Loucy (cell line): ENCODE measurements at regions not wholly inside any gene's neighbourhood (a gene's known extent, or its start where the extent isn't known, plus 50 kb on each side); places are given as distances from the start of the nearest gene placed in this dataset.
A peak's percentile ranks its signal among the peaks of the same experiment; 100 is the strongest.

ENCODE experiments used
- H2AFZ ChIP-seq: fragments of 200-600 bp; sonication (generic); 2 replicates; pipeline ENCODE4 v1.6.0; 2016; ENCODE audit warnings: antibody characterized with exemption, mild to moderate bottlenecking, low read length, moderate library complexity
- H3F3A ChIP-seq: fragments of 200-600 bp; 2 replicates; pipeline ENCODE4 v1.6.0; 2016; ENCODE audit warnings: antibody characterized with exemption, low read depth, mild to moderate bottlenecking
- H3K27me3 ChIP-seq: fragments of 200-600 bp; sonication (generic); 2 replicates; pipeline ENCODE4 v1.6.1; 2014; ENCODE audit warnings: low read length, mild to moderate bottlenecking; ENCODE audit not compliant: insufficient read depth, poor library complexity, severe bottlenecking
- H3K36me3 ChIP-seq: fragments of 200-600 bp; sonication (generic); 2 replicates; pipeline ENCODE4 v1.6.1; 2016; ENCODE audit warnings: low read length; ENCODE audit not compliant: insufficient read depth
- H3K4me1 ChIP-seq: fragments of 200-600 bp; sonication (generic); 2 replicates; pipeline ENCODE4 v1.5.1; 2014; ENCODE audit warnings: low read length, mild to moderate bottlenecking; ENCODE audit not compliant: insufficient read depth, poor library complexity, severe bottlenecking
- H3K4me2 ChIP-seq: fragments of 200-600 bp; sonication (generic); 2 replicates; pipeline ENCODE4 v1.6.0; 2014; ENCODE audit warnings: antibody characterized with exemption, low read length, low read depth, mild to moderate bottlenecking; ENCODE audit not compliant: poor library complexity, severe bottlenecking
- H3K4me3 ChIP-seq: fragments of 200-600 bp; sonication (generic); 2 replicates; pipeline ENCODE4 v1.5.1; 2014; ENCODE audit warnings: low read length, mild to moderate bottlenecking, mixed read lengths; ENCODE audit not compliant: poor library complexity, severe bottlenecking
- H3K79me2 ChIP-seq: fragments of 200-600 bp; sonication (generic); 2 replicates; pipeline ENCODE4 v1.6.1; 2014; ENCODE audit warnings: low read length; ENCODE audit not compliant: insufficient read depth
- H3K9ac ChIP-seq: fragments of 200-600 bp; sonication (generic); 2 replicates; pipeline ENCODE4 v1.6.0; 2014; ENCODE audit warnings: mild to moderate bottlenecking, low read depth, low read length, moderate library complexity; ENCODE audit not compliant: poor library complexity, severe bottlenecking
- H3K9me2 ChIP-seq: fragments of 200-600 bp; sonication (generic); replicated peaks from 2 replicates; pipeline ENCODE4 v1.6.1; 2016; ENCODE audit warnings: low read depth, low read length, mixed read lengths
- H3K9me3 ChIP-seq: fragments of 200-600 bp; sonication (generic); 2 replicates; pipeline ENCODE4 v1.6.1; 2014; ENCODE audit warnings: mild to moderate bottlenecking, antibody characterized with exemption, low read length, low read depth; ENCODE audit not compliant: insufficient read depth
- H4K20me1 ChIP-seq: fragments of 200-600 bp; sonication (generic); 2 replicates; pipeline ENCODE4 v1.6.0; 2014; ENCODE audit warnings: antibody characterized with exemption, low read length, mild to moderate bottlenecking; ENCODE audit not compliant: insufficient read depth, poor library complexity, severe bottlenecking
- EZH2phosphoT487 ChIP-seq: fragments of 200-600 bp; IDR thresholded peaks from 2 replicates; pipeline ENCODE4 v1.6.1; 2018; ENCODE audit warnings: antibody characterized with exemption, mild to moderate bottlenecking, moderate library complexity, borderline replicate concordance
- TF ChIP-seq, protein P1 (sequence below): fragments of 200-600 bp; sonication (generic); conservative IDR thresholded peaks from 2 replicates; pipeline ENCODE4 v1.5.1; 2014; ENCODE audit warnings: mild to moderate bottlenecking, antibody characterized with exemption, low read length

DNA sequence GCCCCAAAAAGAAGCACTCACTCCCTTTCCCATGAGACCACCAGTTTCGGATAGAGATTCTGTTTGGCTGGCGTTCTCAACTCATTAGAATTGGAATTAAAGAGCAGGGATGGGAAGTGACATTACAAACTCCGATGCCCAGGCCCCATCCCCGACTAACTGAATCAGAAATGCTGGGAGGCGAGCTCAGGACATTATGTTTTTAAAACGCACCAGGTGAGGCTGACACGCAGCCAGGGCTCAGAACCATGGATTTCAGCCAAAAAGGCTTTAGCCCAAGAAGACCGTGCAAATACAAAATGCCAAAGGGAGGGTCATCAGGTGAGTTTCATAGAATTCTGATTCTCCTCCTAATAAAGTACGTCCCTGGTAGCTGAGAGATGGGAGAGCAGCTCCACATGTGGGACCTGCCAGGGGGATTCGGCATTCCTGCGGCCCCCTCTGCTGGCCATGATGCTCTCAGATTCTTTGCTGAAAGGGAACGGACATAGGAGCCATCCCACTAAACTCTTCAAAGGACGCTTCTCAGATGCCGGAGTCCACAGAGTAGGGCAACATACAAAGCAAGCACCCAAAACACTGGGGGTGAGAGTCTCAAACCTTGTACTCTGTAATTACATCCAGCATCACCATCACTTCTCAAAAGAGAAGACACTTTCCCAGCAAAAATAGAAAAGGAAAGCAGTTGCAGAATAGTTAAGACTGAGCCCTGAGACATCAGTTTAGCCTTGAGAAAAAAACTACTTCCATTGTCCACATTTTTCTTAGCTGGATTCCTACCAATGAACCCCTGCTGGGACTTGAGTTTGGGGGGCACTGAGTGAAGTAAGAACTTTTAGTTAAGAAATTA is 205.2 kb downstream of the BMP7 start:
- no peak overlapping the region for H3K9ac ChIP-seq

DNA sequence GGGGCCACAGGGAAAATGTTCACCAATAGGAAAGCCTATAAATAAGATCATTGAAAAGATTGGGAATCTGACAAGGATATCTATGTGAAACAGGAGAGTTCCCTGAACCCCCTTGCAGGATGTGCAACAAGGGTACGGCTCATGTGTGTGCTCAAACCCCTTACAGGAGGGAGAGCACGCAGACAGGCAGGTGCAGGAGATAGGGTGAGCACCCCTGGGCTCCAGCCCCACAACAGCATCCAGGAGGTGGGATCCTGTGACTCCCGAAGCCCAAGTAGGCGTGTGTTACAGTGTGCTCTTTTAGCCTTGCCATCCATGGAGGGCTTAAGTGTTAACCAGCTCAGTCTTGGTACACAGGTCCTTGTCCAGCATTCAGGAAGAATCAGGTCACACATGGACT is 204.2 kb downstream of the BMP7 start:
- Histone ChIP-seq H3F3A (no peaks in the 10 kb centered on the region), H4K20me1 (no peaks in the 10 kb centered on the region), H3K79me2 (no peaks in the 10 kb centered on the region), H3K27me3 (no peaks in the 10 kb centered on the region), H3K9me3 (no peaks in the 10 kb centered on the region), H3K9ac (no peak overlapping the region), H3K4me2 (no peak overlapping the region), H3K4me3 (no peak overlapping the region), H3K36me3 (no peaks in the 10 kb centered on the region), H3K9me2 (no peaks in the 10 kb centered on the region), H2AFZ (no peak overlapping the region), H3K4me1 (no peaks in the 10 kb centered on the region)
- TF ChIP-seq, protein P1, sequence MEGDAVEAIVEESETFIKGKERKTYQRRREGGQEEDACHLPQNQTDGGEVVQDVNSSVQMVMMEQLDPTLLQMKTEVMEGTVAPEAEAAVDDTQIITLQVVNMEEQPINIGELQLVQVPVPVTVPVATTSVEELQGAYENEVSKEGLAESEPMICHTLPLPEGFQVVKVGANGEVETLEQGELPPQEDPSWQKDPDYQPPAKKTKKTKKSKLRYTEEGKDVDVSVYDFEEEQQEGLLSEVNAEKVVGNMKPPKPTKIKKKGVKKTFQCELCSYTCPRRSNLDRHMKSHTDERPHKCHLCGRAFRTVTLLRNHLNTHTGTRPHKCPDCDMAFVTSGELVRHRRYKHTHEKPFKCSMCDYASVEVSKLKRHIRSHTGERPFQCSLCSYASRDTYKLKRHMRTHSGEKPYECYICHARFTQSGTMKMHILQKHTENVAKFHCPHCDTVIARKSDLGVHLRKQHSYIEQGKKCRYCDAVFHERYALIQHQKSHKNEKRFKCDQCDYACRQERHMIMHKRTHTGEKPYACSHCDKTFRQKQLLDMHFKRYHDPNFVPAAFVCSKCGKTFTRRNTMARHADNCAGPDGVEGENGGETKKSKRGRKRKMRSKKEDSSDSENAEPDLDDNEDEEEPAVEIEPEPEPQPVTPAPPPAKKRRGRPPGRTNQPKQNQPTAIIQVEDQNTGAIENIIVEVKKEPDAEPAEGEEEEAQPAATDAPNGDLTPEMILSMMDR, result no peak
- TF ChIP-seq EZH2phosphoT487, result no peak

More for the DNA sequence above, 205.2 kb downstream of the BMP7 start:
- no peak for TF ChIP-seq EZH2phosphoT487
- TF ChIP-seq, protein P1, result peak; percentile 54
- H3K4me3 ChIP-seq, result no peak overlapping the region
- H3F3A ChIP-seq, result no peaks in the 10 kb centered on the region
- no peak overlapping the region for H2AFZ ChIP-seq
- H3K4me2 ChIP-seq, result no peak overlapping the region
- no peaks in the 10 kb centered on the region for H3K9me3 ChIP-seq
- H3K27me3 ChIP-seq, result no peaks in the 10 kb centered on the region
- H3K4me1 ChIP-seq, result no peaks in the 10 kb centered on the region
- no peaks in the 10 kb centered on the region for H4K20me1 ChIP-seq
- H3K36me3 ChIP-seq, result no peaks in the 10 kb centered on the region
- no peaks in the 10 kb centered on the region for H3K79me2 ChIP-seq
- H3K9me2 ChIP-seq, result no peaks in the 10 kb centered on the region

DNA sequence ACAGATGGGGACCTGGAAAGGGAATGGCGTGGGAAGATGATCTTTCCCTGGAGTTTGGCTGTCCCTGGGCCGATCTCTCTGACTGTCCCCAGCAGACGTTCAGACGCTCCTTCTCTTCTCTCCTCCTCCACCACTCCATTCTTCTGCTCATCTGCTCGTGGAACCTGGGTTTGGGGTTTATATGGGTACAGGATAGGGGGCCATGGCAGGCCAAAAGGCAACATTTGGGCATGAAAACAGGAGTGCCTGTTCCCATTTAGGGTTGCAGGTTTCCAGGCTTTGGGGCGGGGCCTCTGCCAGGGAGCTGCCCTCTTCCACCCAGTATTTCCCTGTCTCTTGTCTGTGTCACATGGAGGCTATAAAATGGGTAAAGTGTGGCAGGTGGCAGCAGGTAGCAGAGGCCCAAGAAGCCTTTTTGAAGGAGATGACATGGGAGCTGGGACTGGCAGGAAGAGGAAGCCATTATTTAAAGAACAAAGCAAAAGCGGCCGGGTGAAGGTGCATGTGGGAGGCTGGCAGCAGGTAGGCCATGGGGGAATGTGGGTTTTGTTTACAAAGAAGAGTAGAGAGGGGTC is 203.7 kb downstream of the BMP7 start:
- no peaks in the 10 kb centered on the region for H3K27me3 ChIP-seq
- H3K4me1 ChIP-seq, result no peaks in the 10 kb centered on the region
- H3K9me3 ChIP-seq, result no peaks in the 10 kb centered on the region
- H3F3A ChIP-seq, result no peaks in the 10 kb centered on the region
- no peak overlapping the region for H2AFZ ChIP-seq
- H4K20me1 ChIP-seq, result no peaks in the 10 kb centered on the region
- no peaks in the 10 kb centered on the region for H3K36me3 ChIP-seq
- H3K4me3 ChIP-seq, result no peak overlapping the region
- no peaks in the 10 kb centered on the region for H3K9me2 ChIP-seq
- H3K9ac ChIP-seq, result no peak overlapping the region
- no peak overlapping the region for H3K4me2 ChIP-seq
- TF ChIP-seq, protein P1, result no peak
- no peak for TF ChIP-seq EZH2phosphoT487
- H3K79me2 ChIP-seq, result no peaks in the 10 kb centered on the region
